Stimulated activated CD8-positive, alpha-beta memory T cell treated with anti-CD3 and anti-CD28 coated beads, Interleukin-7, amount 100 ng/mL, for 48 hours (primary cell): ENCODE measurements at regions not wholly inside any gene's neighbourhood (a gene's known extent, or its start where the extent isn't known, plus 50 kb on each side); places are given as distances from the start of the nearest gene placed in this dataset.

ENCODE experiments used
- DNase-seq, 2 donors: peaks; one replicate each; pipeline ENCODE4 v3.0.0-alpha.2; 2020; ENCODE audit warnings: low read depth in 1 of 2; ENCODE audit errors: extremely low read depth in 1 of 2

DNA sequence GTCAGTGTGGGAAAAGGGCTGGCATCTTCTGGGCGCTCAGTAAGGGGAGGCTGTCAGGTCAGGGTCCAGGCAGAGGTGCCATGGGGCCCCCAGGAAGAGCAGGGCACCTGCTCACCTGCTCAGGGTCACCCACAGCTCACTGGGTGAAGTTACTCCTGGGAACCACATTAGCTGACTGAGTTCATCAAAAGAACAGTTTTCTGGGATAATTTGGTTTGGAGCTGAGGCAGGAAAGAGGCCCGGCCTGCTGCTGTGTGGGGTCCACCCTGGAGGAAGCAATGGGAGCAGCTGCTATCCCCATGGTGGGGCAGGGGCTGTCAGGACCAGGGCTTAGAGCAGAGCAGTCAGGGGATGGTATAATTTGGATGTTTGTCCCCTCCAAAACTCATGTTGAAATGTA lies 97.2 kb upstream of the GPC1 start:
- no peak for DNase-seq

DNA sequence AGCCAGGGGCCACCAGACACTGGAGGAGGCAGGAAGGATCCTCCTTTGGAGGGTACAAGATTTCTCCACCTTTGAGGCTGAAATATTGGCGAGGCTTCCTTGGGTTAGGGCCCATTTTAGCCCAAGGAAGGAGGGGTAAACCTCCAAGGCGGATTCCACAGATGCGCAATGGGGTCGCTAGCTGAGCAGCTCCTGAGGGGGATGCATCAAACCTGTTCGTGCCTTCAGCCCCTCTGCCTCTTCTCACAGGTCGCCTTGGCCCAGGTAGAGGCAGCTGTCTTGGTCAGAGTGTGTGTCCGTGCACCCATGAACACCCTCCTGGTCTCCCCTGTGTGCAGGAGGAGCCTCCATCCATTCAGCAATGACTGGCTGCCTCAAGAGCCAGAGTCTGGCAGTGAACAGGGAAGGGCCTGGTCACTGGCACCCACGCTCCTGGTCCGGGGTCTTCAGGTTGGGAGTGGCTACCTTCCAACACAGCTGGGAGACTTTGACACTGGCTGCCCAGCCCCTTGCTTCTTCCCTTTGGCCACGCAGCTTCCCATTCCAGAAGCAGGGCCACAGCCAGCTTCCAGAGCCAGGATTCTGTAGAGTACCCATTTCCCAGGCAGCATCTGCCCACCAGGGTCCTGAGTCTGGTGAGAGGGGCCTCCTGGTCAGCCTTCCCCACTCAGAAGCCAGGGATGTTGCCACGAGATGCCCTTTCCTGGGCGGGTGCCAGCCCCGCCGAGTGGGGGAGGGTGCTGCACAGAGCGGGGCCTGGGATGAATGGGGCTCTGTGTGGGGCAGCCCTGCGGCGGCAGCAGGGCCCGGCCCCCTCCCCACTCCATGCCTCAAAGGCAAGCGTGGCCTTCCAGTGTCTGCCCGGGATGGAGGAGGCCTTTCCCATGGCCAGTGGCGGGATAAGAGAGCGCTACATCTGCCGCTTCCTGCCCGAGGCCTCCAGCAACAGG lies 95.8 kb upstream of the GPC1 start:
- no peak for DNase-seq

DNA sequence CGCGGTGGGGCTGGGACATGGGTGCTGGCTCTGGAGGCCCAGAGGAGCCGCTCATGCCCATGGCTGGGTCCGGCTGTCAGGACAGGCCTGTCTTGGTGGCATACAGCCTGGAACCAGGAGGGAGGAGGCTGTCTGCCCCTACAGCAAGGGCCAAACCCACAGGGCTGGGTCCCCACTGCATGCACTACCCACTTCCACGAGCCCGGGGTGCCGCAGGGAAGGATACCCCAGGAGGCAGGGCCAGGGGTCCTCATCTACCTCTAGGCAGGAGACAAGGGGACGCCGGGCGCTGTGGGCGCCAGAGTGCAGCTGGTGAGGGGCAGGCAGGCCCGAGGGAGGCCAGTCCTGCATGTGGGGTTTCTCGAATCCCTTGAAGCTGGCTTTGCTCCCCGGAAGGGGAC lies 95.1 kb upstream of the GPC1 start:
- no peak for DNase-seq

DNA sequence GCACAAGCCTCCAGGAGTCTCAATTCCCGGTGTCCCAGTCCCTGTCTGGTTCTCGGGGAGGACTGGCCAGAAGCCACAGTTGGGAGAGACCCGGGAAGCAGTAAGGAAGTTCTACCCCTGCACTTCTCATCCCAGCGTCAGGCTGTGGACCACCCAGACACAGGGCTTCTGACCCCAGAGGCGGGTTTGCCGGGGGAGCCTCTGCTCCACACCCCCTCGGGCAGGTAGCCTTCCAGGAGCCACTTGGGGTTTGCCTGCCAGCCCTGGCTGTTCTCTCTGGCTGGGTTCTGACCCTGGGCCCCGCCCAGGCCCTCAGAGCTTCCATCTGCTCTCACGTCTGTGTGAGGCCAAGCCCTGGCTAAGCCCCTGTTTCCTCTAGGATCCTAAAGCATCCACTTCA lies 94.4 kb upstream of the GPC1 start:
- no peak for DNase-seq

DNA sequence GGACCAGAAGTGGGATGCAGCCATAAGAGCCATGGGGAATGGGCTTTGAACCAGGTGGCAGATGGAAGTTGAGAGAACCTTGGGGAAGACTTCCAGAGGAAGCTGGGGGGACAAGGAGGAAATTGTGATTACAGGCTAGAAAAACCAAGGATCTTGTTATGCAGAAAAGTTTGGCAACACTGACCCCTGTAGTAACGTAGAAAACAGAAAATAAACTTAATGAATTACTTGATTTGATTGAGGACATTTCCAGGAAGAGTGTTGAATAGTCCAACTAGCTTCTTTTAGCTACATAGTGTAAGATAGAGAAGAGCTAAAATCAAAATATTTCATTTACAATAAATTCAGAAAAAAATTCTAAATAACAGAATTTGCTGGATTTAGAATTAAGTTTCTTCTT lies 91.9 kb upstream of the GPC1 start:
- no peak for DNase-seq

DNA sequence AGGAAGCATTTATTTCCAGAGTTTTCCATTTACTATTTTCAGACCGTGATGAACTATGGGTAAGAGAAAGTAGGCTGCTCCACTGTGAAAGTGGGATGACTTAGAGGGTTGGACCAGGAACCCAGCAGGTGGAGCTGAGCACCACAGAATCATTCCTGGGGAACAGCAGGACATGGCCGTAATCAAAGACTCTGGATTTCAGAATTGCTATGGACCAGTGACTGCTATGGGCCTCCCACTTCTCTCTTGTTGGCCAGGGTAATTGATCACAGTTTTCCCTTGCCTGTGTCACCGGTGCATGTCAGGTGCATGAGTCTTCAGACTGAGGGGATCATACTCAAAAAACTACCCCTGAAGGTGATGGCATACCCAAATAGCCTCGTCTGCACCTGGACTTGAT lies 90.6 kb upstream of the GPC1 start:
- no peak for DNase-seq

DNA sequence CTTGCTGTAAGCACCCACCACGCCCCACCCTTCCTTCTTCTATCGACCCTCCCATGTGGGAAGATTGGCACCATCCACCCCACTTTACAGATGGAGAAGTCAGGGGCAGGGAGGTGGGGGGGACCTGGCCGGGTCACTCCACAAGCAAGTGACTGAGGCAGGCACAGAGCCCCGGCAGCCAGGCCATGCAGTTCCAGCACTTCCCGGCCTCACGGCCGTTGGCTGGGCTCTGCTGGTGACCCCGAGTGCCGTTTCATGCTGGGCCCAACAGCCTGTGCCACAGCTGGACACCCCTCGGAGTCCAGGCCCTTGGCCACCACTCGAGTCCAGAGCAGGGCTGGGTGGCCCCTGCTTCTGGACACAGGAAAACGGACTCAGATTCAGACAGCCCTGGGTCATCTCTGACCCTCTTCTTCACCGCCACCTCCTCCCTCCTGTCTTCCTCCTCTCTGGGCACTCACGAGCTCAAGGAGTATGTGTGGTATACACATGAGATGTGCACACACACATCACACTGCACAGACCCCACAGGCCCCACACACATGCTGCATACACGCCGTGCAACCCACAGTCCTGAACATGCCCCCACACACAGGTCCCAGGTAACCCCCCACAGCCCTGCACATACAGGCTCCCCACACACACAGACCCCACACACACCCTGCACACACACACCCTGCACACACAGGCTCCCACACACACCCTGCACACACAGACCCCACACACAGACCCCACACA lies 89.3 kb upstream of the GPC1 start:
- no peak for DNase-seq

DNA sequence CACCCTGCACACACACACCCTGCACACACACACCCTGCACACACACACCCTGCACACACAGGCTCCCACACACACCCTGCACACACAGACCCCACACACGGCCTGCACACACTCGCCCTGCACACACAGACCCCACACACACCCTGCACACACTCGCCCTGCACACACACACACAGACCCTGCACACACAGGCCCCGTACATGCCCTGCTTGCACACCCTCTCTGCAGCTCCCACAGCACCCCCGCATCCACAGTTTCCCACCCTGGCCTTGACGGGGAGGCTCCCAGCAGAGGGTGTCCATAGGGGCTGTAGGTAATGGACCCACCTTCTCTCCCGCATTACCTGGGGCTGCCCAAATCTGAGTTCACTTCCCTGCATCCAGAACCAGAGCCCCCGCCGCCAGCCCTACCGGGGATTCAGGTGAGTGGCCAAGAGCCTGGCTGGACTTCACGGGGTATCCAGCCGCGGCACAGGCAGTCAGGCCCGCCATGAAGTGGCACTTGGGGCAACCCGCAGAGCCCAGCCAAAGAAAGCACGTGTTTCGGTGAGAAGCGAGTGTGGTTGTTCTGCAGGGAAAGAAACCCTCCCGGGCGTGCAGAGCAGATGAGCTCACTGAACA lies 88.6 kb upstream of the GPC1 start:
- no peak for DNase-seq

DNA sequence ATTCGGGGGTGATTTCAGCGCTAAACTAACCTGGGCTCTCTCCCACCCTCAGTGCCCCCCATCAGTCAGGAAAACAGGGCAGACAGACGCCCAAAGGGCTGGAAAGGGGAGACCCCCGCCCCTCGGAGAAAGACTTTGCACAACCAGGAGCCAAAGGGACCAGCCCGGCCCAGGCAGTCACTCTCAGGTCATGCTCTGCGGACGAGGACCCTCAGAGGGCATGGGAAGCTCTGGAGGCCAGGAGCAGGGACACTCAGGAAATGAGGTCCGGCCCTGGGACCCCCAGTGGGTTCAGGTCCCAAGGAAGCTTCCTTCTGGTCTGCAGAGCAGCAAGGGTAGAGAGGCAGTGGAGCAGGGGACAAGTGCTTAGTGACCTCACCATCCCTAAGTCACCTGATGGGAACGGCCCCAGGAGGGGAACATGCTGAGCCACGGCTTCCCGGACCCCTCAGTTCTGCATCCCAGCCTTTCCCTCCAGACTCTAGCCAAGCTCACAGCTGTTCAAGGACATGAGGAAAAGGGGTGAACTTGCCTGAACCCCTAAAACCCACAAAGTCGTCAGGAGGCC lies 88.0 kb upstream of the GPC1 start:
- DNase-seq: no peak

DNA sequence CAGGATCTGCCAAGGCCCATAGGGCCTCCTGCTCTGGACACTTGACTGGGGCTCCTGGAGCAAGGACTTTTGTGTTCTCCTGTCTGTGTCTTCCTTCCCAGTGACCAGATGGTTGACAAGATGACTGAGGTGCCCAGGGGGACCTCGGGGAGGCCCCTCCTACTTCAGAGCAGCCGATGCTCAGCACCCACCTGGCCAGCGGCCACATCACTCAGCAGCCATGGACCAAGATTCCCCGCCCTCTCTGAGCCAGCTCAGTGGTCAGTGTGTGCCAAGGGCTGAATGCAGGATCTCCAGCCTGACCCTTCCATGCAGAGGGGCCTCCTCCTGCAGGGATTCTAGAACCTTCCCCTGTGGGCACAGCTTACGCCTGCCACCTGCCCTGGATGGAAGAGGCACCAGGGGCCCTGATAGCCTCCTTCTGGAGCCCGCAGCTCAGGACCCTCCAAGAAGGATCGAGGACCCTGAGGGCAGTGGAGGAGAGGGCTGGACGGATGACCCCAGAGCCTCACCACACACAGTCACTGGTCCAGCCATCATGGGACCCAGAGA lies 87.4 kb upstream of the GPC1 start:
- DNase-seq: no peak

DNA sequence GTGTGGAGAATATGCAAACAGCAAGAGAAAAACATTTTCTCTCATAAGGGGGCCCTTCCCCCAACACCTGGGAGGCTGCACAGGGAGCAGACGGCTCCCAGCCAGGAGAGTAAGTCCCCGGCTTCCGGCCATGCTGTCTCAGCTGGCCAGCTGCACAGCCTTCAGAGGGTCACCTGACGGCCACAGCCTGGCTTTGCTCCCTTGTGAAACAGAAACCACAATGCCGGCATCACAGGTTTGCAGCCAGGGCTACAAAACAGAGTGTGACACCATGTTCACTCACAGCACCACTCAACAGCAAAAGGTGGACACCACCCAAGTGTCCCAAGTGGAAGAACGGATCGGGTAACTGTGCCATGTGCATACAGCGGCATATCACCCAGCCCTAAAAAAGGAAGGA lies 86.9 kb upstream of the GPC1 start:
- no peak for DNase-seq

DNA sequence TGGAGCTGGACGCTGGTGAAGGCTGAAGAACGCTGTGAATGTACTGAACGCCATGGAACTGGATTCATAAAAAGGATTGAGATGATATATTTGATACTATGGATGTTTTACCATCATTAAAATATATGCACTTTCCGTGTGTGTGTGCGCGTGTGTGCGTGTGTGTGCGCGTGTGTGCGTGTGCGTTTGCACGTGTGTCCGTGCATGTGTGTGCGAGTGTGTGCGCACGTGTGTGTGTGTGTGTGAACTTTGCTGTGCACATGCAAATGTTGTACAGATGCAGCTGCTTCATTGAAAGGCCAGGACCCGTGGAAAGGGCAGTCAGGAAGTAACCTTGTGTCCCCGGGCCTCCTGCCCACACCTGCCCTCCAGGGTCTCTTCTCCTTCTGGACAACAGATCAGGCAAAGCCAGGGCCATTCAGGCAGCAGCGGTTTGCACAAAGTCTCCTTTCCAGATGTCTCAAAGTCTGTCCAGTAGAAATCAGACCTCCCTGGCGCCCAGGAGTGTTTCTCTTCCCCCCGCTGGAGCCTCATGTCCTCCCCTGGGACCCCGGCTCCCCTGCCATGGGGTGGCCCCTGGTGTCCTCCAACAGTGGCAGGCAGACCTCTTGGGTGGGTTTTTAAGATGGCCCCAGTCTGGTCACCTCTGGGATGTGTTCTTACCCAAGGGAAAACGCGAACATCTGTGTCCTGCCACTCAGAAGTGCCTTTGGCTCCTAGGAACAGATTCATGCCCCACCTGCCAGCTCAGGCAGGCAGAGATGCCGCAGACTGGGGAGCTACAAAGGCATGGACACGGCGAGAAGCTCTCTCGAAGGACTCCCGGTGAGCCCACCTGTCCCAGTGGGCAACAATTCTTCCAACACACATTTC lies 86.1 kb upstream of the GPC1 start:
- DNase-seq: no peak

DNA sequence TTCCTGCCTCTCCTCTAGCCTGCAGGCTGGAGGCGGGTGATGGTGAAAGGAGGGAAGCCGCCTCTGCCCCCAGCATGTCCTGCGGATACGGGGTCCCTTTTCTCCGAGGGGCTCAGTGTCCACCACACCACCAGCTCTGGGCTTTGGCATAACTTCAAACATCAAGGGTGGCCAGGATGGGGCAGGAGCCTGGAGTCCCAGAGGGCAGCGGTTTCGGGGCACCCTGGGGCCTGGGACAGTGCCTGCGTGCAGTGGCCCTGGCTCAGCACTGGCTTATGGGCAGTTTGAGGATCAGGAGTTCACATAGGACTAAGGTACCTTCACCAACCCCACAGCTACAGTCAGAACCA lies 85.5 kb upstream of the GPC1 start:
- DNase-seq: no peak

DNA sequence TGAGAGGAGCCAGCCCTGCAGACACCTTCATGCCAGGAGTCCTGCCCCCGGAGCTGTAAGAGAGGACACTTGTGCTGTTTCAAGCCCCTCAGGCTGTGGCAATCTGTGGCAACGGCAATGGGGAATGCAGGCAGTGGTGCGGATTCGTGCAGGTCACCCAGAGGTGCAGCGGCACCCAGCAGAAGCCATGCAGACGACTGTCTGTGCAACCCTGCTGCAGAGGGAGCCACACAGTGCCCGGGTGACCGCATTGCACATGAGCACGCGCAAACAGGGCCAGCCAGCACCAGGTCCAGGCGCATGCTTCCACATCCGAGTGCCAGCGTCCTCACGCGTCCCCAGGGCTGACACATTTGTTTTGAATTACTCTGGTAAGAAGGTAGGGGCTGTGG lies 84.8 kb upstream of the GPC1 start:
- no peak for DNase-seq

DNA sequence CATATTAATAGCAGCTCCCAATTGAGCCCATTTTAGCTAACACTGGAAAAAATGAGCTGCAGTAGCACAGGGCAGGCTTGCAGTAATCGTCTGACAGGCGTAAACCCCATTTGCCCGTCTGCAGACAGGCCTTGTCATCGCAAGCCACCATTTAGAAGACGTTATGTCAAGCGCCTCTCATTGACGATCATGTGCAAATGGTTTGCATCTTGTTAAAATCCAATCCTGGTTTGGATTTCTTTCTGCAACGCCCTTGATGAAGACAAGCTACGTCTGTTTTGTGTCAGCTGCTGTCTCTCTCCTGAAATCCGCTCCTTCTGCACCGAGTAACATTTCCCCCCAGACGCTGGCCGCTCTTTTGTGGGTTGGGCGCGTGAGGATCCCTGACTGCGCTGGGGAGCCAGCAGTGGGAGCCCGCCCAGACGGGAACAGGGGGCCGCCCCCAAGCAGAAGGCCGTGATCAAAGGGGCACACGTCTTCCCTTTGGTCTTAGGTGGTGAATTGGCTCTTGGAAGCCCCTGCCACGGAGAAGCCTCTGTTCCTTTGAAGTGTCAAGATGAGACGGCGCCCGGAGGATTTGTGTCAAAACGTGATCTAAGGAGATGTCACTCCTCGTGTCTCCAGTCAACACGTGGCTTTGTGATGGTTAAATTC lies 84.2 kb upstream of the GPC1 start:
- no peak for DNase-seq

DNA sequence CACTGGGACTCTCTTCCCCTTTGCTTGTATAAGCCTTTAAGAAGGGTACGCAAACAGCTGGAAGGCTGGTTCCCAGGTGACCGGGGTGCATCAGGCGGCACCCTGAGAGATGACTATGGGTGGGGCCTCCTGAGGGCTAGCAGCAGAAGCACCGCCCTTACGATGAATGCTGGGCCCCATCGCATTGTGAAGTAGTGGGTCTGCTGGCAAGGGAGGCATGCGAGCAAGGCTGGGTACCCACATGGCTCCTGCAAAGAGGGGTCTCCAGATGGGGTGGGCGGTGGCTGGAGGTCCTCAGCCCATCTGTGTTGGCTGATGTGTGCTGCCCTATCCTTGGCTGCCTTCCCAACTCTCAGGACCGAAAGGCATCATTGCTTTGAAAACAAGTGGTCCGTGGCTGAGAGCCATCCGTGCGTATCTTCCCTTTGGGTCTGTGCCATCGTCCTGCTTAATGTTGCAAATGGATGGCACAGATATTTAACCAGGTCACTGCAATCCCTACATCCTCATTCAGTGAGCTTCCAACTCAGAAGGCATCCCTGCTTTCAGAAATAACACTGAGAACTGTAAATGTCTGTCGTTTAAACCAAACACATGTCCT lies 83.5 kb upstream of the GPC1 start:
- DNase-seq: no peak

DNA sequence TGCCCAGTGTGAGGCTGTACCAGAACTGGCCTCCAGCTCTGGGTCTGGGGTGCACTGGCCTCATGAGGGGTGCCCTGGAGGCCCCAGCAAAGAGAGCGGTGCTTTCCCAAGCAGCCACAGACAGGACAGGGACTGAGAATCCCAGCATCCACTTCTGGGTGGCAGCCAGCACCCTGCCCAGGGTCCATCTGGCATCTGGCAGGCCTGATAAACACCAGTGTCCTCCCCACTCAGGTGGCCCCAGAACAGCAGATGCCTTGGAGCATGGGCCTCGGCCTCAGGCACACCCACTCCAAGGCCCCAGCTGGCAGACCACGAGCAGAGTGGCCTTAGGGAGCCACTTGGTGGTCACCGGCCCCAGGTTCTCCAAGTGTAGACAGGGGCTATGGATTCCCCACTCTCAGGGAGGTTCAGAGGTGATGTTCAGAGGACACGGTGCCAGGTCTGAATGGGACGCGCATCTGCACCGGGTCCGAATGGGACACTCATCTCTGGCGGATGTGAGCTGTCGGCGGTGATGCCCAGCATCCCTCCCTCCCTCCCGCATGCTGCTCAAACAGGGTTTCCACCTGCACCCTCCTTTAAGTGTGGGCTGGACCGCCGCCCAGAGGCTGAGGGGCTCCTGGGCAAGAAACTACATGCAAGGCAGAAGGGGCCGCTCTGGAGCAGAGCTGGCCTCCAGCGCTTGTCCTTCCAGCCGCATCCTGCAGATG lies 82.2 kb upstream of the GPC1 start:
- DNase-seq: no peak

DNA sequence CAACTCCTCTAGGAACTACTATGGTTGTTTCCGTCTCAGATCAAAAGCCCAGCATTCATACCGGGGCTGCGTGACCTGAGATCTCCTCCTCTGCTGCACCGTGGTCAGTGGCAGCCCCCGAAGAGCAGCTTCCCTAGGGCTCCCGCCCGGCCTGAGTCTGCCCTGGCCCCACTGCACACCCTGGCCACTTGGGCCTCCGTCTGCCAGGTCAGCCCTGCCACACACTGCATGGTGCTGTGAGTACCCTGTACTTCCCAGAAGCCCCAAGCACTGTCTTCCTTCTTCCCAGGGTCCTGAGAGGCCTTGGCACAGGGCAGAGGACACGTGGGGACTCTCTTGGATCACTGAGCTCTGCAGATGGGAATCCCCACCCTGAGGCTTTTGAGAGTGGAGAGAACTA lies 81.5 kb upstream of the GPC1 start:
- DNase-seq: no peak
